Activated naive CD4-positive, alpha-beta T cell treated with anti-CD3 and anti-CD28 coated beads, Interleukin-2, amount 50 U/mL, for 72 hours (primary cell): ENCODE measurements at regions not wholly inside any gene's neighbourhood (a gene's known extent, or its start where the extent isn't known, plus 50 kb on each side); places are given as distances from the start of the nearest gene placed in this dataset.
"Not testable (repeated sequence)": the region's sequence is repeated elsewhere in the genome, so short reads cannot be mapped to it uniquely, and the experiment has no call there.

Source experiments
- ATAC-seq, 2 donors: fragments of 150-1000 bp; cut with Tn5 transposase; 2 replicates each; pipeline ENCODE4 v1.10.0; 2021; ENCODE audit warnings: mild to moderate bottlenecking in 2 of 2, moderate library complexity in 2 of 2
- DNase-seq, 2 donors: peaks; one replicate each; pipeline ENCODE4 v3.0.0; 2021 to 2022; ENCODE audit warnings: low spot score in 2 of 2
- H3K27ac Mint-ChIP-seq, 2 donors: one replicate each; pipeline ENCODE4 v1.8.0; 2022; ENCODE audit warnings: mild to moderate bottlenecking in 2 of 2, mixed read lengths in 2 of 2
- H3K36me3 Mint-ChIP-seq, 2 donors: one replicate each; pipeline ENCODE4 v1.8.0; 2022; ENCODE audit warnings: mixed read lengths in 2 of 2
- H3K9me3 Mint-ChIP-seq, 2 donors: one replicate each; pipeline ENCODE4 v1.8.0; 2022; ENCODE audit warnings: mixed read lengths in 2 of 2

GRCh38 chr3:177459401-177459800 is 262.1 kb upstream of the TBL1XR1 start:
- Mint-ChIP-seq H3K36me3 (no peaks in the 10 kb centered on the region), H3K27ac (no peak overlapping the region), H3K9me3 (no peaks in the 10 kb centered on the region)
- DNase-seq = no peak
- ATAC-seq = no peak

GRCh38 chr3:177460047-177460446 is 262.8 kb upstream of the TBL1XR1 start:
- DNase-seq (no peak), ATAC-seq (no peak)
- no peaks in the 10 kb centered on the region for H3K36me3 Mint-ChIP-seq

DNA sequence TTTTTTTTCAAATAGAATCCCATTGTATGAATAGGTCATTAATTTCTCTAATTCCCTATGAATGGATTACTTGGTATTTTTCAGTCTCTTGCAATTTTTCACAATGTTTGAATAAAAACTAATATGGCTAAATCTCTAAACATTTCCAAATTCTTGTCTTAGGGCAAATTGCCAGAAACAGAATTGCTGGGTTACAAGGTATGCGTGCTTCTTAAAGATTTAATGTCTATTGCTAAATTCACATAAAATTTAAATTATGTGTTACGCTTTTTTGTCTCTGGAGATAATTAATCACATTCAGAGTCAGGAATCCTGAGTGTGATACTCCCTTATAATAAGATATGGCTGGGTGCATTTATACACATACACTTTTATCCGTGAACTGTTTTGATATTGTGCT is 264.5 kb upstream of the TBL1XR1 start:
- Mint-ChIP-seq H3K27ac (no peak overlapping the region), H3K9me3 (peaks cover 0 to 3% of the 10 kb centered on the region in 2 donors), H3K36me3 (no peaks in the 10 kb centered on the region)
- DNase-seq = no peak
- no peak for ATAC-seq

More at GRCh38 chr3:177460047-177460446, 262.8 kb upstream of the TBL1XR1 start:
- H3K9me3 Mint-ChIP-seq = no peaks in the 10 kb centered on the region
- no peak overlapping the region for H3K27ac Mint-ChIP-seq

GRCh38 chr3:177463341-177463740 is 266.1 kb upstream of the TBL1XR1 start:
- H3K27ac Mint-ChIP-seq, H3K9me3 Mint-ChIP-seq, ATAC-seq, H3K36me3 Mint-ChIP-seq, DNase-seq: not testable (repeated sequence)

DNA sequence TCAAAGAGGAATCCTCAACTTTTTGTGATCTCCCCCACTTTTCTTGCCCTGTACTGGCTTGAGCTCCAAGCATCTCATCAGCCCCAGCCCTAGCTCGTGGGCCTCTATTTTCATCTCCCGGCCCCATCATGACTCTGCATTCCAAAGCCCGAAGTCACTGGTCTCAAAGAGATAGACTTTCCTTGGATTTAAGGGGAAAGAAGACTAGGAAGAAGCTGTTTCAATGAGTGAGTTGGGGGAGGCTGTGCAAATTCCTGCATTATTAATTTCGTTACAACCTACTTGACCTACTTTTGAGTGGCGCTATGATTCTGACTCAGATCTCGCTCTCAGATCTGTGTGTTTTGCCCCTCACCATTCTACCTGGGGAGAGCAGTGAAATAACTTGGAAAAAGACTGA is 266.6 kb upstream of the TBL1XR1 start:
- ATAC-seq (no peak), DNase-seq (no peak)
- Mint-ChIP-seq H3K36me3 (no peaks in the 10 kb centered on the region), H3K9me3 (peaks cover 0 to 3% of the 10 kb centered on the region in 2 donors), H3K27ac (no peak overlapping the region)

GRCh38 chr3:177464392-177465256 is 267.3 kb upstream of the TBL1XR1 start:
- H3K9me3 Mint-ChIP-seq = peaks cover 0 to 5% of the 10 kb centered on the region in 2 donors

DNA sequence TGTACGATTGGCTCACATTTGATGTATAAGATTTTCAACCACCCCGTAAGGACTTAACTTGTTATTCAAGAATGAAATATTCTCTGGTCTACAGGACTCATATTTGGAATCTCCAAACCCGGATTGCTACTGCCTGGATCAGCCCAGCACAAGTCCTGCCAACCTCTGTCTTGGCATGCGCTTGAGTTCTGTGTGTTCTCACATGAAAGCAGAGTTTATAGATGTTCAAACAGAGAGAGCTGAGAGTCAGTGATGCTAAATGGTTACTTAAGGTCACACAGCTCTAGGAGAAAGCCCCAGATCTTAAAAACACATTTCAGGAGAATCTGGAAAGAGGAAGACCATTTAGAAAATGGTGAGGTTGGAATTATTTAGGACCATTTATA is 268.0 kb upstream of the TBL1XR1 start:
- H3K9me3 Mint-ChIP-seq = peaks cover 0 to 7% of the 10 kb centered on the region in 2 donors
- DNase-seq (no peak), ATAC-seq (no peak)
- no peak overlapping the region for H3K27ac Mint-ChIP-seq
- no peaks in the 10 kb centered on the region for H3K36me3 Mint-ChIP-seq

More at GRCh38 chr3:177464392-177465256, 267.3 kb upstream of the TBL1XR1 start:
- Mint-ChIP-seq H3K36me3 (no peaks in the 10 kb centered on the region), H3K27ac (no peak overlapping the region)
- no peak for ATAC-seq
- DNase-seq = no peak

DNA sequence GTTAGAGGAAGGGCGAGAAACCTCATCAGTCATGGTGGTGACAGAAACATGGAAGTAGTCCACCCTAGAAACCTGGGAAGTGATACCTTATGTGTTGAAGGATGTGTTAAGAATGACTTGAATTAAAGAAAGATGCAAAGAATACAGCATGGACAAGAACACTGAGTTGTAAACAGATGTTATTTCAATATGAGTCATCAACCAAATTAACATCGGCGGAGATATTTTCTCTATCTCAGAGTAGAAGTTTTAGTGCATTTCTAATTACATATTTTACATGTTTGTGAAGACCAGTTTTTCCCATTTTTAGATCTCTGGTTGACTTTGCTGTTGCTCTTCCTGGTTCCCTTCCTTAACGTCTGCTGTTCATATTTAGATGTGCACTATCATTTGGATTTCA is 268.8 kb upstream of the TBL1XR1 start:
- no peak for ATAC-seq
- H3K9me3 Mint-ChIP-seq = peaks cover 0 to 7% of the 10 kb centered on the region in 2 donors

GRCh38 chr3:177466622-177467021 is 269.3 kb upstream of the TBL1XR1 start:
- not testable (repeated sequence) for H3K27ac Mint-ChIP-seq, DNase-seq, H3K9me3 Mint-ChIP-seq, H3K36me3 Mint-ChIP-seq, ATAC-seq

More for the DNA sequence above, 268.8 kb upstream of the TBL1XR1 start:
- DNase-seq = no peak
- H3K27ac Mint-ChIP-seq = no peak overlapping the region
- H3K36me3 Mint-ChIP-seq = no peaks in the 10 kb centered on the region

DNA sequence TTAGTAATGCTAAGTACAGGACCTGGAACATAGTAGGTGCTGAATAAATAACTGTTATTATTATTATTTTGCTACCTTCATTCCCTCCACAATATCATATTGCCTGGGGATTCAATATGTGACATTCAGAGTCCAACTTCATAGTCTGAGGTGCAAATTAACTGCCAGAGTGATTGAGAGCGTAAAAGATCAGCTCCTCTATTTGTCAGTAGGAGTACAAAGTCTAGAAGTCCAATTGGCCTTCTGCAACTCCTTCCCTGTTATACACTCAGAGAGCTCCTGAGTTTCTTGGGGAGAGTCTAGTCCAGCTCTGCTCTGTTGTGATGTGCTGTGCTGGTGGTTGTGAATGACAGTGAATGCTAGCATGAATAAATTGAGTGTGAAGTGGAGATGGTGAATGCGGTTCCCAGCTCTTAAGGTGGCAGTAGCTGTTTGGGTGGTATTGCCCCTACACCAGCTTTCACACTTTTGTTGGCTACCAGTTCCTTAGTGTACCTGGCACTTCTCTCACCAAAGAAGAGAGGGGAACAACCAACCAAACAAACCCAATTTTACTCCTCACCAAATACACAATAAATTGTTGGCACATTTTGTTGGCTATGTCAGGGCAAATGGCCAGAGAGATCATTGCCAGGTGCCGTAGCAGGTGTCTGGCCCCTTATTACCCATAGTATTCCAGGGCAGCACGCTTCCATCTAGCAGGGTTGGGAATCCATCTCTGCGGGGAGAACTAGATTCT is 270.1 kb upstream of the TBL1XR1 start:
- DNase-seq = no peak
- Mint-ChIP-seq H3K27ac (no peak overlapping the region), H3K9me3 (peaks cover 0 to 7% of the 10 kb centered on the region in 2 donors), H3K36me3 (no peaks in the 10 kb centered on the region)
- no peak for ATAC-seq

DNA sequence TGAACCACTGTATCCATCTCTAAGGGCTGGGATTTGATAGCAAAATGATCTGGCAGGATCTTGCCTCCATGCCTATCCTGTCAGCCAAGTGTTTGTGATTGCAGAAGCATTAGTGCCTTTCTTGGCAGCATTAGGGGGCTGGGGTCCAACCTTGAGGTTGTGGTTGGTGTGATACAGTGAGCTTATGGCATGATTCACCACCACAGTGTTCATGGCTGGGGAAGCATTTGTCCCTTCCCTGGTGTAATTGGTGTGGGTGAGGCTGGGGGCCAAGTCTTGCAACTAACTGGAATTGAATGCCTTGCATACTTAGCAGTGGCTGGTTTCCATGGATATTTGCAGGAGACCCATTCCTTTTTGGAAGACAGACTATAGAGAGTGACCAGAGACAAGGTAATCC is 271.0 kb upstream of the TBL1XR1 start:
- Mint-ChIP-seq H3K27ac (no peak overlapping the region), H3K36me3 (no peaks in the 10 kb centered on the region), H3K9me3 (peaks cover 0 to 7% of the 10 kb centered on the region in 2 donors)
- no peak for DNase-seq
- no peak for ATAC-seq

- ATAC-seq = no peak
- DNase-seq = no peak
- Mint-ChIP-seq H3K36me3 (no peaks in the 10 kb centered on the region), H3K27ac (no peak overlapping the region), H3K9me3 (peaks cover 0 to 7% of the 10 kb centered on the region in 2 donors)
Measured at GRCh38 chr3:177468816-177469215, 271.5 kb upstream of the TBL1XR1 start.

DNA sequence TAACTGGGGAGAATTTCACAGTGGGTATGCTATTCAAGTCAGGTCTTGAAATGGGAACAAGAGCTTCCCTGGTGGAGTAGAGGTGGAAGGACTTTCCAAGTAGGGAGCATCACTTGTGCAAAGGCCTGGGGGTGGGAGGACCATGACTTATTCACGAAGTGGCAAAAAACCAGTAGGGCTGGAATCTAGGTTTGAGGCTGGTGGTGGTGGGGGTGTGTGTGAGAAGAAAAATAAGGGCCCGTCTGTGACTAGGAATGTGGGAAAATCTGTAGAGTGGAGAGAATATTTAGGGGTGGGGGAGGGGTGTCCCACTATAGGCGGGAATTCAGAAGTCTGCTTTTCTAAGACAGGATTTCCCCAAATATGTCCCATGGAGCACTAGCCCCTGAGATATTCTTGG is 271.9 kb upstream of the TBL1XR1 start:
- DNase-seq (no peak), ATAC-seq (no peak)
- H3K27ac Mint-ChIP-seq = no peak overlapping the region
- no peaks in the 10 kb centered on the region for H3K36me3 Mint-ChIP-seq
- H3K9me3 Mint-ChIP-seq = peaks cover 0 to 7% of the 10 kb centered on the region in 2 donors

GRCh38 chr3:177470197-177470941 is 273.1 kb upstream of the TBL1XR1 start:
- DNase-seq = no peak
- Mint-ChIP-seq H3K27ac (no peak overlapping the region), H3K36me3 (no peaks in the 10 kb centered on the region), H3K9me3 (peaks cover 0 to 7% of the 10 kb centered on the region in 2 donors)
- ATAC-seq = no peak

DNA sequence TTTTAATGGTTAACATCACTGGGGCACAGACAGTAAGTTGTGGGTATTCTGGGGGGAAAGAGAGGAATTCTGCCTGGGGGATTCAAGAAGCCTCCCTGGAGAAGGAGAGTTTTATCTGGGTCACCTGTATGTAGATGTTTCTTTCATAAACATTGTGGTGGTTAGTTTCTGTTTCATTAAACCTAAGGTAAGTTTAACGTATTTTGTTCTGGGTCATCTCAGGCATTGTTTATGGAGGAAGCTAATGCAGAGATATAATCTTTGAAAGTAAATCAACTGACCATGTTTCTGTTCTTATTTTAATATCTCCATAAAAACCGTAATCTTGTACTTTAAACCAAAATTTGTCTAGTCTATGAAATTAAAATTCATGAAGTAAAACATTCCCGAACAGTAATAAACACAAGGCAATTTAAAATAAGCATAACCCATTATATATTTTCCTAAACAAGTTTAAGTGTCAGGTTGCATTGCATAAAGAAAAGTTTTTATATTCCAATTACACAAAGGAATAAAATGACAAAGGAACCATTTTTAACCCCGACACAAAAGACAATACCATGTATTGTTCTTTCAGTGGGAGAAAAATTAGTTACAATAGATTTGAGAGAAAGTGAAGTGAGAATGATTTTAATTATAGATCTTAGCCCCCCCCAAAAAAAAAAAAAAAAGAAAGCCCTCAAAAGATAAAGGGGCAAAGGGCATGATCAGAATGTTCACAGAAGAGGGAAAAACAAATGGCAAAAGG is 274.6 kb upstream of the TBL1XR1 start:
- no peak for ATAC-seq
- Mint-ChIP-seq H3K9me3 (peaks cover 0 to 4% of the 10 kb centered on the region in 2 donors), H3K36me3 (no peaks in the 10 kb centered on the region), H3K27ac (no peak overlapping the region)
- no peak for DNase-seq

GRCh38 chr3:177473184-177473583 is 275.9 kb upstream of the TBL1XR1 start:
- DNase-seq = no peak
- no peak for ATAC-seq
- no peak overlapping the region for H3K27ac Mint-ChIP-seq
- H3K36me3 Mint-ChIP-seq = no peaks in the 10 kb centered on the region
- peaks cover 0 to 4% of the 10 kb centered on the region in 2 donors for H3K9me3 Mint-ChIP-seq
